Rectal smooth muscle tissue (tissue), 1 donor: ENCODE measurements at regions not wholly inside any gene's neighbourhood (a gene's known extent, or its start where the extent isn't known, plus 50 kb on each side); places are given as distances from the start of the nearest gene placed in this dataset.
"Not testable (repeated sequence)": the region's sequence is repeated elsewhere in the genome, so short reads cannot be mapped to it uniquely, and the experiment has no call there.

Source experiments
- H3K27ac ChIP-seq: one replicate; pipeline ENCODE4 v1.7.0; 2013; ENCODE audit warnings: low read depth, low read length, inconsistent platforms
- H3K27me3 ChIP-seq: one replicate; pipeline ENCODE4 v1.7.0; 2013; ENCODE audit warnings: low read length; ENCODE audit not compliant: control insufficient read depth, insufficient read depth
- H3K36me3 ChIP-seq: one replicate; pipeline ENCODE4 v1.7.0; 2013; ENCODE audit warnings: low read length; ENCODE audit not compliant: control insufficient read depth, insufficient read depth
- H3K4me1 ChIP-seq: one replicate; pipeline ENCODE4 v1.7.0; 2013; ENCODE audit warnings: low read length; ENCODE audit not compliant: control insufficient read depth, insufficient read depth
- H3K4me3 ChIP-seq: one replicate; pipeline ENCODE4 v1.7.0; 2013; ENCODE audit warnings: low read length
- H3K9ac ChIP-seq: one replicate; pipeline ENCODE4 v1.7.0; 2013; ENCODE audit warnings: low read length

DNA sequence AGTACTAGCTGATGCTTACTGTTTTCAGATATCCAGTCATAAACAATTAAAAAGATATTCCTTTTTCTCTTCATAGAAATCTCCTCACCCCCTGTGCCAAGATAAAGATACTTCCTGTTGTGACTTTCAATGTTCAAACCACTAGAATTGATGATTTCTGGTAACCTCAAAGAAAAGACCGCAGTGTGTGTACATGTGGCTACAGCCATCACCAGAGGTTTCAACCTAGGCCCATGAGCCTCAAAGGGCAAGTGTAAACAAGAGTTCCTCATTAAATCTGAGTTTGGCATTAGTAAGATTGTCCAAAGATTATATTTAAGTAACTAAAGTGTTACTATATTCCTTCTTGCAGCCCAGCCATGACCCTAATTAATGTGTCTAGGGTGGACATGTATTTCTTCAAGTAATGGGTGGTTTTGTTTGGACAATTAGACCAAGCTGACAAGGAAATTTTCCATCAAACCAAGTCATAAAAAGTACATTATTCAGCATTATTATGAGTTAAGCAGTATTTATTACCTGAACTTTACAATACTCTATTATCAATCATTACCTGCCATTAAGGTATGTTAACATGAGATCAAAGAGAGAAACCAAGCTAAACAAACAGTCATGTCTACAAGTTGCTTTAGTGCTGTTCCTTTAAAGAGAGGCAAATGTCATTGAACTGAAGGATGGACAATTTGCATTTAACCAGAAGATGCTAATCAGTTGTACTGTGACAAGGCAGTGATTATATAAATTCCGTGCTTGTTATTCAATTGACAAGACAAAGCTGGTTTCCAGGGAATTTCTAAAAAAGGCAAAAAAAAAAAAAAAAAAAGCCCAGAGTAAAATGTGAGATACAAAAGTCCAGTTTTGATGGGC, 382.7 kb downstream of the LNPK start:
- H3K4me1 ChIP-seq = no peaks in the 10 kb centered on the region
- H3K9ac ChIP-seq = no peak overlapping the region
- no peak overlapping the region for H3K27ac ChIP-seq
- no peak overlapping the region for H3K4me3 ChIP-seq
- no peaks in the 10 kb centered on the region for H3K27me3 ChIP-seq
- no peaks in the 10 kb centered on the region for H3K36me3 ChIP-seq

- Histone ChIP-seq H3K9ac (no peak overlapping the region), H3K27me3 (no peaks in the 10 kb centered on the region), H3K4me1 (no peaks in the 10 kb centered on the region), H3K27ac (no peak overlapping the region), H3K4me3 (no peak overlapping the region), H3K36me3 (no peaks in the 10 kb centered on the region)
Observed at GRCh38 chr2:175612280-175612679, 389.8 kb downstream of the LNPK start.

- no peak overlapping the region for H3K4me3 ChIP-seq
- no peak overlapping the region for H3K9ac ChIP-seq
- no peaks in the 10 kb centered on the region for H3K36me3 ChIP-seq
- H3K27ac ChIP-seq = no peak overlapping the region
- no peaks in the 10 kb centered on the region for H3K4me1 ChIP-seq
- no peaks in the 10 kb centered on the region for H3K27me3 ChIP-seq
Observed at GRCh38 chr2:175606010-175606841, 395.8 kb downstream of the LNPK start.

GRCh38 chr2:175605640-175606009, 396.4 kb downstream of the LNPK start:
- Histone ChIP-seq H3K4me1 (no peaks in the 10 kb centered on the region), H3K4me3 (no peak overlapping the region), H3K27ac (no peak overlapping the region), H3K36me3 (no peaks in the 10 kb centered on the region), H3K27me3 (no peaks in the 10 kb centered on the region), H3K9ac (no peak overlapping the region)

GRCh38 chr2:175601969-175602368, 400.1 kb downstream of the LNPK start:
- Histone ChIP-seq H3K4me3 (no peak overlapping the region), H3K9ac (no peak overlapping the region), H3K27me3 (no peaks in the 10 kb centered on the region), H3K36me3 (no peaks in the 10 kb centered on the region), H3K27ac (no peak overlapping the region), H3K4me1 (no peaks in the 10 kb centered on the region)

GRCh38 chr2:175599966-175600831, 401.9 kb downstream of the LNPK start:
- Histone ChIP-seq H3K27ac (peak overlapping the region; percentile 57), H3K4me1 (no peaks in the 10 kb centered on the region), H3K36me3 (no peaks in the 10 kb centered on the region), H3K9ac (no peak overlapping the region), H3K4me3 (no peak overlapping the region), H3K27me3 (no peaks in the 10 kb centered on the region)

DNA sequence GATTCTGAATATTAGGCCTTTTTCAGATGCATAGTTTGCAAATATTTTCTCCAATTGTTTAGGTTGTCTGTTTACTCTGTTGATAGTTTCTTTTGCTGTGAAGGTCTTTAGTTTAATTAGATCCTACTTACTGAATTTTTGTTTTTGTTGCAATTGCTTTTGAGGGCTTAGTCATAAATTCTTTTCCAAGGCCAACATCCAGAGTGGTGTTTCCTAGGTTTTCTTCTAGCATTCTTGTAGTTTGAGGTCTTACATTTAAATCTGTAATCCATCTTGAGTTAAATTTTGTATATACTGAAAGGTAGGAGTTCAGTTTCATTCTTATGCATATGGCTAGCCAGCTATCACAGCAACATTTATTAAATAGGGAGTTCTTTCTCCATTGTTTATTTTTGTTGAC, 404.8 kb downstream of the LNPK start:
- Histone ChIP-seq H3K27me3 (no peaks in the 10 kb centered on the region), H3K4me1 (no peaks in the 10 kb centered on the region), H3K4me3 (no peak overlapping the region), H3K36me3 (no peaks in the 10 kb centered on the region), H3K9ac (no peak overlapping the region), H3K27ac (no peak overlapping the region)

- Histone ChIP-seq H3K9ac (no peak overlapping the region), H3K36me3 (no peaks in the 10 kb centered on the region), H3K4me1 (no peaks in the 10 kb centered on the region), H3K4me3 (no peak overlapping the region), H3K27ac (no peak overlapping the region), H3K27me3 (no peaks in the 10 kb centered on the region)
Observed at GRCh38 chr2:175595139-175595538, 406.9 kb downstream of the LNPK start.

DNA sequence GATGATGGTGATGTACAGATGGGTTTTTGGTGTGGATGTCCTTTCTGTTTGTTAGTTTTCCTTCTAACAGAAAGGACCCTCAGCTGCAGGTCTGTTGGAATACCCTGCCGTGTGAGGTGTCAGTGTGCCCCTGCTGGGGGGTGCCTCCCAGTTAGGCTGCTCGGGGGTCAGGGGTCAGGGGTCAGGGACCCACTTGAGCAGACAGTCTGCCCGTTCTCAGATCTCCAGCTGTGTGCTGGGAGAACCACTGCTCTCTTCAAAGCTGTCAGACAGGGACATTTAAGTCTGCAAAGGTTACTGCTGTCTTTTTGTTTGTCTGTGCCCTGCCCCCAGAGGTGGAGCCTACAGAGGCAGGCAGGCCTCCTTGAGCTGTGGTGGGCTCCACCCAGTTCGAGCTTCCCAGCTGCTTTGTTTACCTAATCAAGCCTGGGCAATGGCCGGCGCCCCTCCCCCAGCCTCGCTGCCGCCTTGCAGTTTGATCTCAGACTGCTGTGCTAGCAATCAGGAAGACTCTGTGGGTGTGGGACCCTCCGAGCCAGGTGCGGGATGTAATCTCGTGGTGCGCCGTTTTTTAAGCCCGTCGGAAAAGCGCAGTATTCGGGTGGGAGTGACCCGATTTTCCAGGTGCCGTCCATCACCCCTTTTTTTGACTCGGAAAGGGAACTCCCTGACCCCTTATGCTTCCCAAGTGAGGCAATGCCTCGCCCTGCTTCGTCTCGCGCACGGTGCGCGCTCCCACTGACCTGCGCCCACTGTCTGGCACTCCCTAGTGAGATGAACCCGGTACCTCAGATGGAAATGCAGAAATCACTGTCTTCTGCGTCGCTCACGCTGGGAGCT, 408.2 kb downstream of the LNPK start:
- H3K27ac ChIP-seq = not testable (repeated sequence)
- H3K4me3 ChIP-seq = peak overlapping the region; percentile 21

GRCh38 chr2:175588213-175588612, 406.7 kb upstream of the ATP5MC3 start:
- not testable (repeated sequence) for H3K9ac ChIP-seq, H3K4me1 ChIP-seq, H3K36me3 ChIP-seq, H3K4me3 ChIP-seq, H3K27me3 ChIP-seq, H3K27ac ChIP-seq

More for the DNA sequence above, 408.2 kb downstream of the LNPK start:
- H3K27me3 ChIP-seq, H3K4me1 ChIP-seq, H3K36me3 ChIP-seq, H3K9ac ChIP-seq: not testable (repeated sequence)

- Histone ChIP-seq H3K4me1 (no peaks in the 10 kb centered on the region), H3K4me3 (no peak overlapping the region), H3K9ac (no peak overlapping the region), H3K27ac (no peak overlapping the region), H3K27me3 (no peaks in the 10 kb centered on the region), H3K36me3 (no peaks in the 10 kb centered on the region)
Observed at GRCh38 chr2:175585496-175585895, 404.0 kb upstream of the ATP5MC3 start.
